PC-9 (cell line): ENCODE measurements at regions not wholly inside any gene's neighbourhood (a gene's known extent, or its start where the extent isn't known, plus 50 kb on each side); places are given as distances from the start of the nearest gene placed in this dataset.
"Not testable (repeated sequence)": the region's sequence is repeated elsewhere in the genome, so short reads cannot be mapped to it uniquely, and the experiment has no call there.

Source experiments
- CTCF ChIP-seq: fragments of 200-600 bp; sonication (generic); conservative IDR thresholded peaks from 2 replicates; pipeline ENCODE4 v1.6.1; 2017; ENCODE audit warnings: mixed run types, antibody characterized with exemption, mild to moderate bottlenecking, moderate library complexity
- EZH2 ChIP-seq: fragments of 200-600 bp; sonication (generic); IDR thresholded peaks from 2 replicates; pipeline ENCODE4 v1.8.0; 2017; ENCODE audit warnings: antibody characterized with exemption, low read depth

DNA sequence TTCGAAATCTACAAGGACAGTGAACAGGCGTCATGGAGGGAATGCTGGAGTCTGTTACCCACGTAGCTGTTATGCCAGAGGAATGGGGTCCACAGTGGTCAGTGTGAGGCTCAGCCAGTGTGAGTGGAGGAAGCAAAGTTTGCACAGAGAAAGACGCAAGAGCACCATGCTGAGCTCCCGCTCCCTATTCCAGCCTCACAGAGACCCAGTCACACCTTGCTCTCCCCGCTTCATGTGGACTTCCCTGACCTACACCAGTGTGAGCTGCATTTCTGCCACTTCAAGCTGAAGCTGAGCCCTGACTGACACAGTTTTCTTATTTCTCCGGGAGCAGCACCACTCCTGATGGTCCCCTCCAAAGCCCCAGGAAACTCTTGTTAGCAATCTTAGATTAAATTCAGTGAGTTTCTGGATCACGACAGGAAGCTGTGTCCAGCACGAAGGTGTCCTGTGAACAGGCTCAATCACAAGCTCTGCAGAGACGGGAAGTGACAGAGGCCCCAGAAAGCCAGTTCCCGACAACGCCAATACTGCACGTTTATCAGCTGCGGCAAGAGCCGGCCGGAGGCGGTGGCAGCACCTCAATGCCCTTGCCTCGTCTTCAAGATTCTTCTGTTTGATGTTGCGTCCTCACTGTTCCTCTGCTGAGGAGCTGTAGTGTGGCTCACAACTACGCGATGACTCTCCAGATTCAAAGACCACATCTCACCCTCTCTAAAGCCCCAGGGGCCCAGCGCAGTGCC lies 356.7 kb downstream of the ADGRD1 start:
- not testable (repeated sequence) for TF ChIP-seq EZH2, CTCF
